ENCODE measurements at regions not wholly inside any gene's neighbourhood (a gene's known extent, or its start where the extent isn't known, plus 50 kb on each side); places are given as distances from the start of the nearest gene placed in this dataset.
A peak's percentile ranks its signal among the peaks of the same experiment; 100 is the strongest.

DNA sequence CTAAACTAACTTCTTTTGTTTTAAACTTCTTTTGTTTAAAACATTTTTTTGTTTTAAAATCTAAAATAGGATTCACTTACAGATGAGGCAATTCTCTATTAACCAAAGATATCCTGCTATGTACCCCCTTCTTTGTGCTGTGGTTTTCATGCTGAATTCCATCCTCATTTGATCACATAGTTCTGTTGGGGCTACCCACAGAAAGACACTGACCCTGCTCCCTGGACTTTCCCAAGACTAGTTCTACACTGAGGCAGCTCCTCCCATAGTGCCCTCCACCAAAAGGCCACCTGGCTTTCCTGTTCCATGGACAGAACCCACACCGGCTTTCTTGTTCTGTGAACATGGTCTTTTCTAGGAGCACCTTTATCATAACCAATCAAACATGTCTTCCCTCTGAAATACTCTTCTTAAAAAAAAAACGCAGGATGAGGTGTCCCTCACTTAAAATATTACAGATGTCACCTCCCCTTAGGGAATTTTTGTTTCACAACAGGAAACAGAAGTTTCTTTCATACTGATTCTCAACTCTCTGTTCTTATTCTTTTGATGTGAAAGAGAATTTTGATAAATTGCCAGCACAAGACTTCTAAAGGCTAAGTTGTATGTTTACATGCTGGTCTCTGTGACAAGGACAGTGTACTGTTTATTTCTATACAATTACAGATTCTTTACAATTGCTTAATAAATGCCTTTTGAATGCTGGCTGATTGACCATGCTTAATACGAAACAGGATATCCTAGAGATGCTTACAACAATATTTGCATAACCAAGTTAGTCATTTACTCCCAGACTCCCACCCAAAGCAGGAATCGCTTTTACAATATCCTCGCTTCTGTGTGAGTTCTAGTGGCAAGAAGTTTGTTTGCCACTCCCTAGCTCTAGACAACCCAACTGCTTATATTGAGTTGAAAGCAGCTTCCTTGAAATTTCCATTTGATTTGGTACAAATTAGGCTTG is 300.4 kb downstream of the DTWD2 start:
- no peak for DNase-seq

DNA sequence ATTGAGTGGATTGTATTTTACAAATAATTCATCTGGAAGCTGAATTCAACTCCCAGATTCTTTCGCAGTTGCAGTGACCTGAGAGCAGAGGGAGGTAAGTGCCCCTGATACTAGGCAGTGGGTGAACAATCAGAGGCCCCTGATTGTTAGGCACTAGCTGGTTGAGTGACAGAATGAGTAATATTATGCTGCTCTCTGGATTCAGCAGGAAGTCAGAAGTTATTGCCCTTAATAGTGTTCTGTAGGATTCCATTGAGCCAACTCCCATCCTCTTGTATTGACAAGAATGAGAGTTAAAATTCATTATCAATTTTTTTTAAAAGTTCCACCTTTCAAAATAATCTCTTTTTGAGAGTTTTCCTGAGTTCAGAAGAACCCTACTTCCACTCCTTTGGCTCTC is 301.2 kb downstream of the DTWD2 start:
- no peak for DNase-seq

DNA sequence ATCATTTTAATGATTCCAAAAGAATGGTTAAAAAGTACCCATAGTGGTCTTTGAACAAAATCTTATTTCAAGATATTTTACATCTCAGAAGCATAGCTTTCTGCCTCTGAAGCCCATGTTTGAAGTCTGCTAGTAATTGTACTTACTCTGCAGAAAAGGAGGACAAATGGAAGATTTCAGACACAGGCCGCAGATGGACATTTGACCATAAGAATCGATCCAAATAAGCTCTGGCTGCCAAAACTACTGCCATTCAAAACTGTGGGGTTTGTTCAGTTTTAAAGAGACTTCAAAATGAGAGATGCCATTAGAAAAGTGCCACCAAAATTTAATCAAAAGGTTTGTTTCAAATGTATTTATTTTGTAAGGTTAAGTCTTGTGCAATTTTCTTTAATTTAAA is 306.7 kb downstream of the DTWD2 start:
- no peak for DNase-seq

DNA sequence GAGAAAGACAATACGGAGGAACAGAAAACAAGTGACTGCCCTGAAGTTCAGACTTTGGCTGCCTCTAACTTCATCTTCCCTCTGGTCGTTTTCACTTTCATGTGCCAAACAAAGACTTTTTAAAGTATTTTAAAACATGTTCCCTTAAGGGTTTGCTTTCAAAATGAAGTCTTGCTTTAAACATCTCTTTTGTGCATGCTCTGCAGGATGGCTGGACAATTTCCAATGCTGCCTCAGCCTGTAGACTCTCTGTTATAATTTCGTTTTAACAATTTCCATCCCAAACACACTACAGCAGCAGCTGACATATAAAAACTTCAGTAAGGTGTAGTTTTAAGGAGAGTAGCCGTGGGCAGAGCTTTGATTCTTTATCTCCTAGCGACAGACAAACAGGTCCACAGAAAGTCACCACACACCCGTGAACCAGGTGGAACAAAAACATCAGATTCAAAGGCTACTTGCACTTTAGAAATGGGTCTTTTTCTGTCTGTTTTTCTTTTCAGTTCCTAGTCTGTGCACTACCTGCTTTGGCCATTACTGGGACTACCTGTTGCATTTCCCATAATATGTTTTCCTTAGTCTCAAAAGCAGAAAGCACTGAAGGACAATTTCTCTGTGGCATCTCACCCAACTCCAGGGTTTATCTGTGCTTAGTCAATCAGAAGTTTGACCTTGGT is 308.9 kb downstream of the DTWD2 start:
- peak; percentile 2 for DNase-seq

DNA sequence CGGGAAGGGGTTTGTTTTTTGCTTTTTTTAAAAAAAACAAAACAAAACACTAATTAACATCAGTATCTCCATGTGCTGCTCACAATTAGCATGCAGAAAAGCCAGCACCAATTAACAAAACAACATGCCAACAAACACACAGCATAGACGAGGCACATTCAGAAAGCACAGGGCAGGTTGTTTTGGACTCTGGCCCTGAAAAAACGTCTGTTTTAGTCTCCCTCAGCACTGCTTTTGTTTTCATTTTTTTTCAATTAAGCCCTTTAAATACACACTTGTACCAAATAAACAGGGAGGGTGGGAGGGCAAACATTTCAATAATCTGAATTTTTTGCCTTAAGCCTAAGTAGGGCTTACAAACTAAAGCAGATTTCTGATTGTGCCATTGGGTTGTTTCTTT is 309.6 kb downstream of the DTWD2 start:
- no peak for DNase-seq

DNA sequence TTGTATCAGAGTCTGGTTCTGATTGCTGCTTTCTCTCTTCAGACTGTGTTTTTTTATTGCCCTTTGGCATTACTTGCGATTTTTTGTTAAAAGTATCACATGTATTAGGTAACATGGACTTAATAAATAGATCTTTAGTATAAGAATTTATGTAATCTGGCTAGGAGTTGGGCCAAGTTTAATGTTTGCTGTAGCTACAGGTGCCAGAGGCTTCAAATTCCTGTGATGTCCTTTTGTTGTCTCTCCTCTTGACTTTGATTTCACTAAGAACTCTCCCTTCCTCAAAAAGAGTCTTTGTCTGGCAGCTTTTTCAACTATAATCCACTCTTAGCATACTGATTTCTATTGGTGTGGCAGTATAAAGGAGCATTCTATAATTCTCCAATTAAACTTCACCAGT is 313.1 kb downstream of the DTWD2 start:
- no peak for DNase-seq

DNA sequence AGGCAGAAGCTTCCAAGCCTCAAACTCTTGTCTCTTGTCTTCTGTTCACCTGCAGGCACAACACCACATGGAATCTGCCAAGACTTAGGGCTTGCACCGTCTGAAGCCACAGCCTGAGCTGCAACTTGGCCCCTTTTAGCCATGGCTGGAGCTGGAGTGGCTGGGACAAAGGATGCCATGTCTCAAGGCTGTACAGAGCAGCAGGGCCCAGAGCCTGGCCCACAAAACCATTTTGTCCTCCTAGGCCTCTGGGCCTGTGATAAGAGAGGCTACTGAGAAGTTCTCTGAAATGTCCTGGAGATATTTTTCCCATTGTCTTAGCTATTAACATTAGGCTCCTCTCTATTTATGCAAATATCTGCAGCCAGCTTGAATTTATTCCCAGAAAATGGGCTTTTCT is 330.8 kb downstream of the DTWD2 start:
- DNase-seq, result no peak

DNA sequence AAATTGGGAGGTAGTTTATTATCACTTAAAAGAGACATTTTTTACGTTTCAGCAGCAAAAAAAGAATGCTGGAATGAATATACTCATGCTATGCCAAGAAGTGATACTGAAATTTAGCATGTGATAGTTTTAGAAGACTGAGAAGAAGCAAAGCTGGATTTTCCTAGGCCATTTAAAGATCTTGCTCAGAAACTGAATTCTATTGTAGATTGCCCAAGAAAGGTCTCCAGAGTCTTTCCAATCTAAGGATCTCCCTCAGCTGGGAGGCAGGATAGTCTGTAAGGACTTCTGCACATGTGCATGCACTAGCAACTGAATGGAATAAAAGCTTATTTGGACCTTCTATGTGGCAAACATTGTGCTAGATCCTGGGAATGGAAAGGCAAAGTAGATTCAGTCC is 334.5 kb downstream of the DTWD2 start:
- no peak for DNase-seq

DNA sequence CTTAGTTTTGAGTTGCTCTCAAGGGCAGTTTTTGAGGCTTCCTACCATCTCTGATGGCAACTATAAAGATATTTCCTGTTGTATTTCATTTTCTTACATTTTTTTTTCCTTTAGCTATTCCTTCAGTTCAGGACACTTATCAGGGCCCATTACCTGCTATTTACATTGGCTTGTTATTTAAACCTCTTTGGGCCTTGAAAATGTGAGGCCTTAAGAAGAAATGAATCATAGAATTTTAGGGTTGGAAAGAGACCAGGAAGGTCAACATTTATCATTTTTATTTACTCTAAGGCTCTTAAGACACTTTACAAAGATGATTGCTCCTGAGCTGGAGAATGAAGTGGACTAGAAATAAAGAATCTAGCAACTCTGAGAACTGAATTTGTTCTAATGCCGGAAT is 335.2 kb downstream of the DTWD2 start:
- no peak for DNase-seq

DNA sequence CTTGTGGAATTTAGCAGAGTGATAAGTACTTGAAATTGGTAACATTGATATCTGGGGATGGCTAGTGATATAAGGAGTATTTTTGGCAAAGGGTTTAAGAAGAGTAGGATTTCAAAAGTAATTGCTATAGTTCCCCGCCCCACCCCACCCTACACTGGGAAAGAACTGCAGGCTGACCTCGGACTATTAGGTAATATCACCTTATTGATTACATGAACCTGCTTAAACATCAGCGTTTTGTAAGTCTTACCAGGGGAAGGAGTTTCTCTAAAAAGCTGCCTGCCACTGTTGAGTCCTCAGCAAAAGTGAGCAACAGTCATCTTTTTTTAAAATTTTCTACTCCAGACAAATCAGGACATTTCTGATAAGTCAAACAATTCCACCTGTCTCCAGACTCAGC is 337.3 kb downstream of the DTWD2 start:
- no peak for DNase-seq

DNA sequence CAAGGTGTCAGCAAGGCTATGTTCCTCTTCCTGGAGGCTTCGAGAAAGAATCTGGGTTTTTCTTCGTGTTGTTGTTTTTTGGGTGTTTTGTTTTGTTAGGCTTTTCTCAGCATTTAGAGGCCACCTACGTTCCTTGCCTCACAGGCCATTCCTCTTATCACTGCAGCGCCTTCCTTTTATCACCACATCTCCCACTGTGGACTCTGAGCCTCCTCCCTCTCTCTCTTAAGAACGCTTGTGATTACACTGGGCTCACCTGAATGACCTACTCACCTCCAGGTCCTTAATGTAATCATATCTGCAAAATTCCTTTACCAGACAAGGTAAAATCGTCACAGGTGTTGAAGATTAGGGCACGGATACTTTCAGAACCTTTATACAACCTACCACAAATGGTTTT is 340.8 kb downstream of the DTWD2 start:
- DNase-seq, result no peak

DNA sequence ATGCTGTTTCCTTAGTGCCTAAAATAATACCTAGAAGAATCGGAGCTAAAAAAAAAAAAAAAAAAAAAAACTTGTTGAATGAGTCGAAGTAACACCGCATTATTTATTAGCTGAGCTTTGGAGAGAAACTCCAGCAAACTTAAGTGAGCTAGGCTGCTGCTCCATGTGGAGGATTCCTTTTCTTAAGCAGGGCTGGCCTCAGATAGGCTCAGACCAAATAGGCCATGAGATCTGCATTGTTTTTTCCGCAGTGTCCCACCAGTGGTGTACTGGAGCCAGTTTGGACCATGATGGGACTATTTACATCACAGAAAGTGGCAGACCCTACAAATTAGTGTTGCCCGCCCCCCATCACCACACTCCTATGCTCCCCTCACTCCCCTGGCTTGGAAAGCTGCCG is 341.4 kb downstream of the DTWD2 start:
- DNase-seq, result no peak

DNA sequence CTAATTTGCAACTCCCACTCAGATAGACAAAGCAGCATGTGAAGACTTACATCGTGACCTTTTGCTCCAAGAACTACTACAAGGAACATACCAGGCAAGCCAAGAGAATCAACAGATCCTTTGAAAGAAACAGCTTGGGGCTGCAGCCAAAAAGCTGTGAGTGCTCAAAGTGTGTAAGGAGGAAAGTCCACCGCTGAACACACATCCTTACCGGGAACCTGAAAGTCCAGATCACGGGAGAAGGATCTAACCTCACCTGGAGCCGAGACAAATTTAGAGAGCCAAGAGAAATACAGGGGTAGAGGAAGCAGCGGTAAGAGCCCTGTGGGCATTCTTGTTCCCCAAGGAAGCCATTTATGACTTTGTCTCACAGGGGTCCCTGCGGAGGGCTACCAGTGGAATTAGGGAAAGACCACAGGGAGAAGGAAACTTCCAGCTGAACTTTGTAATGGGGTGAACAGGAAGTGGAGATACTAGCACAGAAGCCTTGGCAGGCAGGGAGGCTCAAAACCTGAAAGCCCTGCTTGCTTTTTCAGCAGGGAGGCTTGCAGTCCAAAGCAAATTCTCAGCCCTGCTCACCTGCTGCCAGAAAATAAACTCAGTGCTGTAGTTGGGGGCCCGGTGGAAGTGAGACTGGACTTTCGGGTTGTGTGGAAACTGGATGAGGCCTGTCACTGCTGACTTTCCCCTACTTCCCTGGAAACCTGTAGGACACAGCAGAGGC is 350.2 kb downstream of the DTWD2 start:
- DNase-seq, result no peak

DNA sequence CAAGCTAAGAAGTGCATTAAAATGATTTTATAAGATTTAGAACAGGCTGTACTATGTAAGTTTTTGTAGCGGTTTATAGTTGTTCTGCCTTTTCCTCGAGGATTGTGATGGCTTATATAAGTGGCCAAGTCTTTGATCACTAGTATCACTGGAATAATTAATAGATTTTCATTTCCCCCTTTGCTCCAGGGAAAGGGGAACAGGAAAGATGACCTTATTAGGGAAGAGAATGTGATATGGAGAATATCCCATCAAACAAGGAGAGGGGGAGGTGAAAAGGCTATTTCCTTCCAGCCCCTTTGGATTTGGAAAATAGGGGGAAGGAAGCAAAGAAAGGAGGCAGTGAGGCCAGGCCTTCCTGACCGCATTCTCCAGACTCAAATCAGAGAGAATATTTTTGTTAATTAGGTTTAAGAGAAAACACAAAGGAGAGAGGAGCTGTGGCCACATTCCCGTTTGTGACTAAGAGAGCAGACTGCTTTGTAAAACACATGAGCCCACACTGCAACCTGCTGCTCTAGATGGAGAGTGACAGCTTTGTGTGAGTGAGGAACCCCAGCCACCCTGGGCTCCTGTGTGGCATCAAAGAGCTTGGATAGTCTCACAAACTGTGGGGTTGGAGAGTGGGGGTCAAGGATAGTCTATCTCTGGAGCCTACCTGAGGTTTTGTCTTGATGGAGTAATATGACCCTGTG is 359.5 kb downstream of the DTWD2 start:
- no peak for DNase-seq

DNA sequence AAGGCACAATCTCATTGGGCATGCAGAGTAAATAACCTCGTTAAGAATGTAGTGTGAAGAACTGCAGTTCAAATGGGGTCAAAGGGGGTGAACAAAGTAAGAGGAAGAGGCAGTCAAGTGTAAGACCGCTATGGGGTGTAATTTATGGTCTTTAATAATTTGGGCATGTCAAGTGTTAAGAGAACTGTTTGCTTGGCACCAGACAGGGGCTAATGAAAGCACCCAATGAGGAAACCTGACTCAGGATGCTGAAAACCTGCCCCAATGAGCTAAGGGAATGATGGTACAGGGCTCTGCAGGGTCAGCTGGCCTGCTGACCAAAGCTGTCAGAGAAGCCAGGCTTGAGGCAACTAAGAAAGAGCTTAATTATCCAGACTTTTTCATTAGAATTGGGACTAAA is 368.1 kb downstream of the DTWD2 start:
- DNase-seq, result no peak

DNA sequence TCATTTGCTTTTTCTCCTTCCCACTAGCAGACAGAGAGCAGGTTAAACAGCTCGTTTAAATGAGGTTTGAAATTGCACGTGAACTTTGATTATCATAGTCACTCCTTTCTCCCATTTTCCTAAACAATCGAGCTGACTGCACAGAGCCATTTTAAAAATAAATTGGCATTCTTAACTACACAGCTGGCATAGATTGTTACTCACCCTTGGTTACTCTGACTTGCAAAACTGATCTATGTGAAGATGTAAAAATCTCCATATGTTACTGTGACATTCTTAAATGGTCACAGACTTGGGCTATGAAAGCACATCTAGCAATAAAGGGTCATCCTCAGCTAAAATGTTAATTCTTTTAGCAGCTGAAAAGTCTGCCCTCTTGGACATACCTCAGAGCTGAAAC is 368.5 kb downstream of the DTWD2 start:
- DNase-seq, result no peak

DNA sequence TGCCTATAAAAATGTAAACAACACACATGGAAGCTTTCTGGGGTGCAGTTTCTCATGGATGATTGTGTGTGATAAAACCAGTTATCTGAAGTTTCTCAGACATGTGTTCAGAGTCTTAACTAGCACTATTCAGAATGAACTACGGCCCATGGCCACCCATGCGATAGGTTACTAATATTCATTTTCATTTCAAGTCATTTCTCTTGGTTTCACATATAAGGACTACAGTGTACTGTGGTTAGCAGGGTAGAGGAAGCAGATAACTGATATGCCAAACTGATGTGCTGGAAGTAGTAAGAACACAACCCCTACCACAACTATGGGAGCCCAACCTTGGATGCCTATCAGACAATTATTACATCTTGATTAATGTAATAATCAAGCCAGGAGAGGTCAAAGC is 372.1 kb downstream of the DTWD2 start:
- no peak for DNase-seq

DNA sequence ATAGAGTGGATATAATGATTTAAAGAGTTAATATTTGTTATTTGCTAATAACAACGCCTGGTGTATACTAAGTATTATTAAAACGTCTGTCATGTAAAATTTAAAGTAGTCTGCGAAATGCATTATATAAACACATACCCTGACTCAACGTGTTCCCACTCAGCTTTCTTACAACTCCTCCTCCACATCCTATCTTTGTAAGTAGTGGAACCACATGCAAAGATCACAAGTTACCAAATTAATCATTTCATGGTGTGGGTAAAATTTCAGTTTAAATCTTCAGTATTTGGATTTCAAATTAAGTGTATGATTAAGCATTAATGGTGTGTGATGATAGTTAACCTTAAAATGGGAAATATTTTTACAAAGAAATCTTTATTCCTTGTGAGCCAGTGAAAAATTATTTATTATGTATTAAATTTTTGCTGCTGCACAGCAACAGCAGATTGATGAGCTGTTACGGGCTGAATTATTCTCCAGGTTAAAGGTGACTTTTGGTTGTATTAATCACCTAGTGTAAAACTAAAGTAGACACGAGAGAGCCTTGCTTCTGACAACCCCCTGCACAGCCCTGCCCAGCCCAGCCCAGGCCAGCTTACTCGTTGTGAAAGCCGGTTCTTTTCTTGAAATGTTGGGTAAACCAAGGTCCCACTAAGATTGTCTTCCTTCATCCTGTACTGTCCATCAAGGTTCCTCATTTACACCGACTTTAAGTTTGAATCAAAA is 373.5 kb downstream of the DTWD2 start:
- no peak for DNase-seq

DNA sequence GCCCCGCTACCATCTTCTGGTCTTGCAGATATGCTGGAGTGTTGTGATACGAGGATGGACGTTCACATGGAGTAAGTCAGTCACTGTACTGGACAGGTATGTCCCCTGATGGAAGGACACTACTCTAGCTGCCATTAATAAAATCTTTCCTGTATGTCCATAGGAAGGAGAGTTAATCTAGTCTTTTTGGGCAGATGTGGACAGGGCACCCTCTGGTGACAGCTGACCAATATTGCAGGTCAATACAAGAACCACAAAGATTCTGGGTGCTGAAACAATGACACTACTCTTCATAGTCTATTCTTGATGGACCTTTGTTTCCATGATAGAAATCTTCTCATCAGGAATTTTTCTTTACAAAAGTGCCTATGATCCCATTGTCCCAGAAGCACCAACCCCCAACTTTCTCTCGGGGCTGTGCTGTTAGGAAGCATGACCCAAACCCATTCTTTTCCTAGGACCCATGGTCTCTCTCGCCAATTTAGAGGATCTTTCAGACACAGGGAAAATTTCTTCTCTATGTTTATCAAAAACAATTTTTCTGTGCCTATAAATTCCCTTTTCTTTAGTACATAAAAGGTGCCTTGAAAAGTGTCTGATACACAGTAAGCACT is 376.9 kb downstream of the DTWD2 start:
- DNase-seq, result no peak

DNA sequence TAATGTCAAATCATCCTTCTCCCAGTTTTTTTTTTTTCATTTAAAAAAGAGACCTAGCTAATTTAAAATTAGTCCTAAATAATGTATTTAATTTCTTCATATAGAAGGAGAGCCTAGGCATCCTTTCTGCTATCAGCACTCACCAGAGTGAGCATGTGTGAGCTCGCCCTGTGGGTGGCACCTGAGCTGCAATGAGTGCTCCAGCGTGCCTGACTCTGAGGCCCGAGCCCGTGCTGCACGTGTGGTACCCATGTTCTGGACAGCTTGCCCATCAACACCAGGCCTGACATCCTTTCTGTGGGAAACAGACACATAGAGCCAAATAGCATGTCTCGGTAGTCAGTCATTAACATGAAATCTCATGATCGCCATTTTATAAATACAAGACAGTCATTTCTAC is 381.4 kb downstream of the DTWD2 start:
- DNase-seq, result no peak

DNA sequence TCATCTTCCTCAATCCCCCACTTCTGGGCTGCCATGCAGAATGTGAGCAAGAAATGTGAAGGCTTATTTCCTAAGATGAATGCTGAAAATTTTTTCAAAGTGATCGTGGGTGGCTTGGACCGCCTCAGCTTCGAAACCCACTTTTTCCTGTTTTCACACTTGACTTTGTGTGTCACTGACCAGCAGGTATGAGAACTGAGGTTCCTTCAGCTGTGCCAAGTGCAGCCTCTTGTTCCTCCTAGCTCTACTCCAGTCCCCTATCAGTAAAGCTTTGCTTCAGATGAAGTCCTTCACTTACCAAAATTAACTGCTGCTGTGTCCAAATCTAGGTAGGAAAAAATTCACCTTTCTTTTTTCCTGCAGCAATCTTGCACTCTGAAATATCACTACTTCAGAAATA is 382.6 kb downstream of the DTWD2 start:
- DNase-seq, result no peak

DNA sequence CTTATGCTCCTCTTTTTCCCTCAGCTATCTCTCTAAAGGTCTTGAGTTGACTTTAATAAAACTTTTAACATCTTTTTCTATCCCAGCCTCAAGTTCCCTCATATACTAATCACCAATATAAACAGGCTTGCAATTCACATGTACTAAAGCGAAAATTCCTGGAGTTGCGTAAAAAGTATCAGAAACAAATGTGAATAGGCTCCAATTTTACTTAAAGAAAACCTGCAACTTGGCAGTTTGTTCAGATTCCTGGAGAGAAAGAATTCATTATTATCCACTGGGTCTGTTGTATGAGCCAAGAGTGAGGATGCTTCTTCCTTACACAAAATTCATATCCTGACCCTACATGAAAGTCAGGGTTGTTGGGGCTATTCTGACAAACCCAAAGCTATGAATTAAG is 384.2 kb downstream of the DTWD2 start:
- no peak for DNase-seq
